Stimulated activated CD8-positive, alpha-beta memory T cell treated with anti-CD3 and anti-CD28 coated beads, Interleukin-15, amount 100 ng/mL, for 1 hour (primary cell): ENCODE measurements at regions not wholly inside any gene's neighbourhood (a gene's known extent, or its start where the extent isn't known, plus 50 kb on each side); places are given as distances from the start of the nearest gene placed in this dataset.
"Not testable (repeated sequence)": the region's sequence is repeated elsewhere in the genome, so short reads cannot be mapped to it uniquely, and the experiment has no call there.

Experiments used
- DNase-seq: peaks from one replicate; pipeline ENCODE4 v3.0.0-alpha.2; 2020; ENCODE audit warnings: low read depth

- DNase-seq: not testable (repeated sequence)
Measured at GRCh38 chr20:30164389-30164788, 1093.1 kb upstream of the DEFB115 start.

GRCh38 chr20:30167540-30167939 is 1089.9 kb upstream of the DEFB115 start:
- no peak for DNase-seq

- DNase-seq: no peak
Measured at GRCh38 chr20:30168025-30168799, 1089.3 kb upstream of the DEFB115 start.

- no peak for DNase-seq
Measured at GRCh38 chr20:30168800-30169138, 1088.7 kb upstream of the DEFB115 start.

GRCh38 chr20:30175681-30176080 is 1081.8 kb upstream of the DEFB115 start:
- DNase-seq: no peak

- DNase-seq: not testable (repeated sequence)
Measured at GRCh38 chr20:30183124-30183523, 1074.3 kb upstream of the DEFB115 start.

- DNase-seq: not testable (repeated sequence)
Measured at GRCh38 chr20:30191785-30192184, 1065.7 kb upstream of the DEFB115 start.

- DNase-seq: not testable (repeated sequence)
Measured at GRCh38 chr20:30234477-30234876, 1023.0 kb upstream of the DEFB115 start.

- not testable (repeated sequence) for DNase-seq
Measured at GRCh38 chr20:30275073-30275472, 982.4 kb upstream of the DEFB115 start.

GRCh38 chr20:30281584-30282197 is 975.8 kb upstream of the DEFB115 start:
- DNase-seq: no peak

GRCh38 chr20:30283476-30284280 is 973.8 kb upstream of the DEFB115 start:
- DNase-seq: peak; percentile 62

- DNase-seq: no peak
Measured at GRCh38 chr20:30284281-30284905, 973.1 kb upstream of the DEFB115 start.

GRCh38 chr20:30285677-30286076 is 971.8 kb upstream of the DEFB115 start:
- no peak for DNase-seq

GRCh38 chr20:30286157-30286556 is 971.3 kb upstream of the DEFB115 start:
- DNase-seq: no peak

GRCh38 chr20:30287459-30287858 is 970.0 kb upstream of the DEFB115 start:
- DNase-seq: not testable (repeated sequence)

GRCh38 chr20:30288346-30288745 is 969.1 kb upstream of the DEFB115 start:
- DNase-seq: no peak

GRCh38 chr20:30289049-30289448 is 968.4 kb upstream of the DEFB115 start:
- not testable (repeated sequence) for DNase-seq

GRCh38 chr20:30289711-30290141 is 967.7 kb upstream of the DEFB115 start:
- DNase-seq: not testable (repeated sequence)

- not testable (repeated sequence) for DNase-seq
Measured at GRCh38 chr20:30290361-30291063, 967.0 kb upstream of the DEFB115 start.

GRCh38 chr20:30291064-30291379 is 966.4 kb upstream of the DEFB115 start:
- not testable (repeated sequence) for DNase-seq

GRCh38 chr20:30291686-30292085 is 965.8 kb upstream of the DEFB115 start:
- not testable (repeated sequence) for DNase-seq

GRCh38 chr20:30295396-30295795 is 962.1 kb upstream of the DEFB115 start:
- DNase-seq: not testable (repeated sequence)
